ENCODE measurements at regions not wholly inside any gene's neighbourhood (a gene's known extent, or its start where the extent isn't known, plus 50 kb on each side); places are given as distances from the start of the nearest gene placed in this dataset.

DNA sequence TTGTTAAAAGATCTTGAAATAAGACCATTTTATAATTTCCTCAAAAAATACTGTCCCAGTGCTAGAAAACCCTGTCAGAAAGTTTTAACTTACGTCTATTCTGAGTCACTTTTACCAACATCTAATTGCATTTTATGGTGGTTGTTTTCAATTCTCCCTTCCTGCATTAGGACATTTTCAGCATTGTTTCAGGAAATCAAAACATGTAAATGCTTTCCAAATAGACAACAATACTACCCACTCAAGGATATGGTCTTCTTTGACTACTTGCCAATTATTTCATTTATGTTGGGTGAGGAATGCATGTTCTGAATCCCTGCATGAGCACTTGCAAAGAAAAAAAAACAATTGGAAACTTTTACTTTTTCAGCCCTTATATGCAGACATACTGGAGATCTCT, 284.6 kb upstream of the PDE4D start:
- TF ChIP-seq, protein P1, sequence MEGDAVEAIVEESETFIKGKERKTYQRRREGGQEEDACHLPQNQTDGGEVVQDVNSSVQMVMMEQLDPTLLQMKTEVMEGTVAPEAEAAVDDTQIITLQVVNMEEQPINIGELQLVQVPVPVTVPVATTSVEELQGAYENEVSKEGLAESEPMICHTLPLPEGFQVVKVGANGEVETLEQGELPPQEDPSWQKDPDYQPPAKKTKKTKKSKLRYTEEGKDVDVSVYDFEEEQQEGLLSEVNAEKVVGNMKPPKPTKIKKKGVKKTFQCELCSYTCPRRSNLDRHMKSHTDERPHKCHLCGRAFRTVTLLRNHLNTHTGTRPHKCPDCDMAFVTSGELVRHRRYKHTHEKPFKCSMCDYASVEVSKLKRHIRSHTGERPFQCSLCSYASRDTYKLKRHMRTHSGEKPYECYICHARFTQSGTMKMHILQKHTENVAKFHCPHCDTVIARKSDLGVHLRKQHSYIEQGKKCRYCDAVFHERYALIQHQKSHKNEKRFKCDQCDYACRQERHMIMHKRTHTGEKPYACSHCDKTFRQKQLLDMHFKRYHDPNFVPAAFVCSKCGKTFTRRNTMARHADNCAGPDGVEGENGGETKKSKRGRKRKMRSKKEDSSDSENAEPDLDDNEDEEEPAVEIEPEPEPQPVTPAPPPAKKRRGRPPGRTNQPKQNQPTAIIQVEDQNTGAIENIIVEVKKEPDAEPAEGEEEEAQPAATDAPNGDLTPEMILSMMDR (IDR thresholded peaks at IDR 0.05): no peak
- TF ChIP-seq POLR2A (IDR thresholded peaks at IDR 0.05): no peak
